ENCODE measurements at regions not wholly inside any gene's neighbourhood (a gene's known extent, or its start where the extent isn't known, plus 50 kb on each side); places are given as distances from the start of the nearest gene placed in this dataset.

GRCh38 chr1:5774019-5774418 lies 218.2 kb downstream of the NPHP4 start:
- TF ChIP-seq, protein P1, sequence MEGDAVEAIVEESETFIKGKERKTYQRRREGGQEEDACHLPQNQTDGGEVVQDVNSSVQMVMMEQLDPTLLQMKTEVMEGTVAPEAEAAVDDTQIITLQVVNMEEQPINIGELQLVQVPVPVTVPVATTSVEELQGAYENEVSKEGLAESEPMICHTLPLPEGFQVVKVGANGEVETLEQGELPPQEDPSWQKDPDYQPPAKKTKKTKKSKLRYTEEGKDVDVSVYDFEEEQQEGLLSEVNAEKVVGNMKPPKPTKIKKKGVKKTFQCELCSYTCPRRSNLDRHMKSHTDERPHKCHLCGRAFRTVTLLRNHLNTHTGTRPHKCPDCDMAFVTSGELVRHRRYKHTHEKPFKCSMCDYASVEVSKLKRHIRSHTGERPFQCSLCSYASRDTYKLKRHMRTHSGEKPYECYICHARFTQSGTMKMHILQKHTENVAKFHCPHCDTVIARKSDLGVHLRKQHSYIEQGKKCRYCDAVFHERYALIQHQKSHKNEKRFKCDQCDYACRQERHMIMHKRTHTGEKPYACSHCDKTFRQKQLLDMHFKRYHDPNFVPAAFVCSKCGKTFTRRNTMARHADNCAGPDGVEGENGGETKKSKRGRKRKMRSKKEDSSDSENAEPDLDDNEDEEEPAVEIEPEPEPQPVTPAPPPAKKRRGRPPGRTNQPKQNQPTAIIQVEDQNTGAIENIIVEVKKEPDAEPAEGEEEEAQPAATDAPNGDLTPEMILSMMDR (IDR thresholded peaks at IDR 0.05), result no peak
- no peak for TF ChIP-seq POLR2A (IDR thresholded peaks at IDR 0.05)

Data from body of pancreas (tissue), 4 donors.